ENCODE measurements at regions not wholly inside any gene's neighbourhood (a gene's known extent, or its start where the extent isn't known, plus 50 kb on each side); places are given as distances from the start of the nearest gene placed in this dataset.

GRCh38 chr10:16360425-16360824 is 76.4 kb upstream of the PTER start:
- no peak for DNase-seq (ENCODE audit: low read depth in 2 of 2)
- H3K4me3 ChIP-seq (replicated peaks in 1 of 2; ENCODE audit: low read depth in 2 of 2, low read length in 2 of 2), result no peak overlapping the region
- TF ChIP-seq CTCF (IDR thresholded peaks at IDR 0.05; ENCODE audit: low read depth, low read length), result no peak

- no peak overlapping the region for H3K4me3 ChIP-seq (replicated peaks in 1 of 2; ENCODE audit: low read depth in 2 of 2, low read length in 2 of 2)
- no peak for DNase-seq (ENCODE audit: low read depth in 2 of 2)
- no peak for TF ChIP-seq CTCF (IDR thresholded peaks at IDR 0.05; ENCODE audit: low read depth, low read length)
These were observed 75.7 kb upstream of the PTER start for GRCh38 chr10:16361086-16361485.

GRCh38 chr10:16363741-16364140 is 73.1 kb upstream of the PTER start:
- no peak for TF ChIP-seq CTCF (IDR thresholded peaks at IDR 0.05; ENCODE audit: low read depth, low read length)
- no peak for DNase-seq (ENCODE audit: low read depth in 2 of 2)

GRCh38 chr10:16367621-16368292 is 69.1 kb upstream of the PTER start:
- no peak for DNase-seq (ENCODE audit: low read depth in 2 of 2)
- H3K4me3 ChIP-seq (replicated peaks in 1 of 2; ENCODE audit: low read depth in 2 of 2, low read length in 2 of 2), result no peak overlapping the region
- TF ChIP-seq CTCF (IDR thresholded peaks at IDR 0.05; ENCODE audit: low read depth, low read length), result no peak

More at GRCh38 chr10:16363741-16364140, 73.1 kb upstream of the PTER start:
- H3K4me3 ChIP-seq (replicated peaks in 1 of 2; ENCODE audit: low read depth in 2 of 2, low read length in 2 of 2), result no peak overlapping the region

GRCh38 chr10:16381083-16381482 is 55.7 kb upstream of the PTER start:
- no peak overlapping the region for H3K4me3 ChIP-seq (replicated peaks in 1 of 2; ENCODE audit: low read depth in 2 of 2, low read length in 2 of 2)
- no peak for TF ChIP-seq CTCF (IDR thresholded peaks at IDR 0.05; ENCODE audit: low read depth, low read length)
- peak in 1 of 2 donors; percentile 83 for DNase-seq (ENCODE audit: low read depth in 2 of 2)

GRCh38 chr10:16384021-16384420 is 52.8 kb upstream of the PTER start:
- TF ChIP-seq CTCF (IDR thresholded peaks at IDR 0.05; ENCODE audit: low read depth, low read length), result no peak
- peak in 1 of 2 donors; percentile 8 for DNase-seq (ENCODE audit: low read depth in 2 of 2)
- H3K4me3 ChIP-seq (replicated peaks in 1 of 2; ENCODE audit: low read depth in 2 of 2, low read length in 2 of 2), result no peak overlapping the region

GRCh38 chr10:16386855-16387254 is 50.0 kb upstream of the PTER start:
- no peak overlapping the region for H3K4me3 ChIP-seq (replicated peaks in 1 of 2; ENCODE audit: low read depth in 2 of 2, low read length in 2 of 2)
- no peak for TF ChIP-seq CTCF (IDR thresholded peaks at IDR 0.05; ENCODE audit: low read depth, low read length)
- DNase-seq (ENCODE audit: low read depth in 2 of 2), result no peak
